ENCODE measurements at regions not wholly inside any gene's neighbourhood (a gene's known extent, or its start where the extent isn't known, plus 50 kb on each side); places are given as distances from the start of the nearest gene placed in this dataset.

GRCh38 chr11:23221366-23221765 lies 361.1 kb upstream of the CCDC179 start:
- DNase-seq (ENCODE audit: low spot score in 2 of 2), result no peak
- TF ChIP-seq CTCF (IDR thresholded peaks at IDR 0.05), result no peak
- TF ChIP-seq POLR2A (IDR thresholded peaks at IDR 0.05), result no peak
- intact Hi-C loops (cut with DNase I; ENCODE audit: low total_unique reads), result no loop called here
- no peak overlapping the region for H3K4me3 ChIP-seq (ENCODE audit: low read depth, poor library complexity, severe bottlenecking)

DNA sequence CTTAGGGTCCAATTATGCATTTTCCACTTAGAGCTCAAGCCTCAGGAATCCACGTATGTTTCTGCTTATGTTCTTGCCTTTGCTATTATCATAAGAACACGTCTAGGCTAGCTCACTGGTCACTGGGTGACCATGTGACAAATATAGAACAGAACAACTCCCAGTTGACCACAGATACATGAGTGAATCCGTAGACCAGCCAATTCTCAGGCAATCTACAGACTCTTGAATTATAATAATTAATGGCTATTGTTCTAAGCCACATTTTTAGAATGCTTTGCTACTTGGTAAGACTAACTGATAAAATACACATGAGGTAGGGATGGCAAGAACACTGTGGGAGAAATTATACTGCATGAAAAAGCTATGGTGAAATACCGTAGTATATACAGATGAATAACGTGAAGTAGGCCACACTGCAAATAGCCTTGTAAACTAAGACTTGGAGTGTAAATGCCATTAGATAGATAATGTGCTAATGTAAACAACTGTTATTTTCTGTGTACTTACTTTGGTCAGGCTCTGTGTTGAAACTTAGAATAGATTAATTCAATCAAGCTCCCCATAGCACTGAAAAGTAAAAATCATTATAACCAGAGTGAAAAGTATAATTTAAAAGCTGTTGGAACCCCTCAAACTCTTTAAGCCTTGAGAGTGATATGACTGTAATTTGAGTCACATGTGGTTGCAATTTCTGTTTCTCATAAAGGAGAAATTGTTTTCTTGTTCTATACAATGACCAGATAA lies 366.2 kb upstream of the CCDC179 start:
- TF ChIP-seq CTCF (IDR thresholded peaks at IDR 0.05) (no peak), POLR2A (IDR thresholded peaks at IDR 0.05) (no peak)
- H3K4me3 ChIP-seq (ENCODE audit: low read depth, poor library complexity, severe bottlenecking), result no peak overlapping the region
- 69 to 70% methylated on average over 5 of the region's 5 CpGs for WGBS, 2 donors
- no peak for DNase-seq (ENCODE audit: low spot score in 2 of 2)
- intact Hi-C loops (cut with DNase I; ENCODE audit: low total_unique reads), result no loop called here

DNA sequence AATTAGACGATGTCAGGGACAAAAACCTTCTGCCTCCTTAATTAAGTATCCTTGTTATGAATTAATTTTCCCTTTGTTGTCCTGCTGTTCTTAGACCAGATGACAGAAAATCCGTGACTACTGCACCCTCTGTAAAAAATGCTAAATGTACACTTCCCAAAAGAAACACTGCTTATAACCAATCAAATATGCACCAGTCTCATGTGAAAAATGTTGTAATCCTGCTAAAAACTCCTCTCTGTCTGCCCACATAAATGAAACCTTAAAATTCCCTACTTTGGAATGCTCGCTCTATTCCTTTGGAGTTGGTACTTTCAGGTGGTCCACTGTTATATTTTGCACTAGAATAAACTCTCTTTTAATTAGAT lies 366.8 kb upstream of the CCDC179 start:
- DNase-seq (ENCODE audit: low spot score in 2 of 2), result no peak
- TF ChIP-seq POLR2A (IDR thresholded peaks at IDR 0.05) (no peak), CTCF (IDR thresholded peaks at IDR 0.05) (no peak)
- H3K4me3 ChIP-seq (ENCODE audit: low read depth, poor library complexity, severe bottlenecking), result no peak overlapping the region
- intact Hi-C loops (cut with DNase I; ENCODE audit: low total_unique reads), result no loop called here
- 29 to 32% methylated on average over 3 of the region's 3 CpGs for WGBS, 2 donors

DNA sequence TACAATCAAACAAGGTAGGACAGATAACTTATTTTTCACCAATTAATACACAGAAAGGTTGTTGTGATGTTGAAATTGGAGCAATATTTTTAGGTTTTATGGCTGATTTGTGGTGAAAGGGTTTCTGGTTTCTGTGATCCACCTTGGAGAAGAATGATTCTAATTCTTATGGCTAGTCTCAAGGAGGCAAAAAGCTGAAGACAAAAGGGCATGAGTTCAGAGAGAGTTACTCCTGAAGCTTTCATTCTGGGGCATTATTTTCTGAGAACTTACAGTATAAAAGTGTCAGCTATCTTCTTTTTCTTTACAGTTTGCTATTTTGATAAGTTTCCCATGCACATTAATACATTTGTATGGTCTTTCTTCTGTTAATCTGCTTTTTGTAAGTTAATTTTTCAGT lies 372.4 kb upstream of the CCDC179 start:
- intact Hi-C loops (cut with DNase I; ENCODE audit: low total_unique reads), result no loop called here
- no peak for DNase-seq (ENCODE audit: low spot score in 2 of 2)
- TF ChIP-seq CTCF (IDR thresholded peaks at IDR 0.05), result no peak
- no peak for TF ChIP-seq POLR2A (IDR thresholded peaks at IDR 0.05)
- no peak overlapping the region for H3K4me3 ChIP-seq (ENCODE audit: low read depth, poor library complexity, severe bottlenecking)

DNA sequence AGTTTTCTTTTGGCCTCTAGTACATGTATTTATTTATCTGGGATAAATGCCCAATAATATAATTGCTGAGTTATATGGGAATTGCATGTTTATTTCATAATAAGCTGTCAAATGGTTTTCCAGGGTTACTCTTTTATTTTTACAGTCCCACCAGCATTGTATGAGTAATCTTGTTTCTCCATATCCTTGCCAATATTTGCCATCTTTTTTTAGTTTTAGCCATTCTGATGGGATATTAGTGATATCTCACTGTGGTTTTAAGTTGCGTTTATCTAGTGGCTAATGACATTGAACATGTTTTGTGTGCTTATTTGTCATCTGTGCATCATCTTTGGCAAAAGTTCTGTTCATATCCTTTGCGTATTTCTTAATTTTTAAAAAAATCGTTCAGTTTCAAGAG lies 372.8 kb upstream of the CCDC179 start:
- no peak for TF ChIP-seq POLR2A (IDR thresholded peaks at IDR 0.05)
- no peak for TF ChIP-seq CTCF (IDR thresholded peaks at IDR 0.05)
- no peak for DNase-seq (ENCODE audit: low spot score in 2 of 2)
- H3K4me3 ChIP-seq (ENCODE audit: low read depth, poor library complexity, severe bottlenecking), result no peak overlapping the region
- intact Hi-C loops (cut with DNase I; ENCODE audit: low total_unique reads), result no loop called here
- WGBS, 2 donors, result 52 to 65% methylated on average over 3 of the region's 3 CpGs
